Stimulated activated CD4-positive, alpha-beta T cell treated with anti-CD3 and anti-CD28 coated beads, TNF-alpha, amount 100 ng/mL, for 48 hours (primary cell): ENCODE measurements at regions not wholly inside any gene's neighbourhood (a gene's known extent, or its start where the extent isn't known, plus 50 kb on each side); places are given as distances from the start of the nearest gene placed in this dataset.

ENCODE experiments used
- DNase-seq, 3 donors: peaks; one replicate each; pipeline ENCODE4 v3.0.0-alpha.2; 2020; ENCODE audit warnings: low read depth in 3 of 3

DNA sequence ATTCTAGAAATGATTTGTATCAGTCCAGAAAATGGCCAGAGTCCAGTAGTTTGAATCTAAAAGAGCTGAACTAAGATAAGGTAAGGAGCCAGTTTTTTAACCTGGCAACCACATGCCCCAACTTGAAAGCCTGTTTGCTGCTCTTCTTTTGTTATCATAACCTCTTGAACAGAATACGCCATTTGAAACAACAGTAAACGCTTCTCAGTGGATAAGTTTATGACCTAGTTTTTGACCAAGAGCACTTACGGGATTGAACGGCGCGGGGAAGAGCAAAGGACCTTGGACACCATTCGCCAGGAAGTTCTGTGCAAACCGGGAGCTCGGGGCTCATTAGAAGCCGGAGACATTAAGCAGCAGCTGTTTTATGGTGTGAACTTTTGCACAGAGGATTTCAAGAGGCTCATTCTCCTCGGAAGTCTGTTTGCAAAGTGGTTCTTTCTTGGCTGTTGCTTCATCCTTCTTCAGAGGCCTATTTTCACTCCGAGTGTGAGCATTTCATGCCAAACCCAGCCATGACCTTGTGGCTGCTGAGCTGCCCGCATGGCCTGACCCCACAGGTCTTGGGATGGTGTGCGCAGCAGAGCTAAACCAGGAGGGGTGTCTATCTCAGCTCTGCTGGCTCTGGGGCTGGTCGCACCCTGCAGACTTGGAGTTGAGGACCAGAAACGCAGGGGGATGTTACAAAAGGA lies 215.1 kb downstream of the SOX4 start:
- no peak for DNase-seq

DNA sequence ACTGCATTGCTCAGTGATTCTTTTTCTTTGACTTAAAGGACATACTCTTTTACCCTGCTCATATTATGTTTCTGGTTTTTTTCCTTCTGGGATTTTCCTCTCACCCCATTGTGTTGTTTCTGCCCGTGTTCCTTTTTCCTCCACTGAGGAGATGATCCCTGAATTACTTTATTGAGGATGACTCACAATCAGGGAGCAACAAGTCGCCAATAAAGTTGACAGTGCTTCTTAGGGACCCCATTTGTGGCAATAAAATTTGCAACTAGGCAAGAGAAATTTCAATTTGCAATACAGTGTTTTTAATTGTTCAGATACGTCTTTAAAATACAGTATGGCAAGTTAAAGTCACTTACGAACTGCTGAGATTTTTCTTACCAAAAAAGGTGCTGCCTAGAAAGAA lies 217.9 kb downstream of the SOX4 start:
- no peak for DNase-seq

DNA sequence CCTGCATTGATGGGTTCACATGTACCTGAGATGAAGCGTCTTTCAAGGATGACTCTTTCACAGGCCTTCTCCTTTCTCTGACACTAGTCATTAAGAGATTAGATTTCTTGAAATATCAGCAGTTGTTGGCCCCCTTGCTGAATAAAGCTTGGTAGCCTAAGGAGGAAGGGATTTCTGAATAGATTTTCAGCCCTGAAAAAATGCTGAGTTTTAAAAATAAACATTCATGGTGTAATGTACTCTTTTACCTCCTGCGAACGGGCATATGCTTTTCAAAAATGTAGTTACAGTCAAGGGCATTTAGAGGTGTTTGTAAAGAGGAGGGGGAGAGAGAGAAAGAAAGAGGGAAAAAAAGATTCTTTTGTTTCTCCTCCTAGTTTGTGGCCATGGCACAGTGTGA lies 222.7 kb downstream of the SOX4 start:
- DNase-seq = no peak

DNA sequence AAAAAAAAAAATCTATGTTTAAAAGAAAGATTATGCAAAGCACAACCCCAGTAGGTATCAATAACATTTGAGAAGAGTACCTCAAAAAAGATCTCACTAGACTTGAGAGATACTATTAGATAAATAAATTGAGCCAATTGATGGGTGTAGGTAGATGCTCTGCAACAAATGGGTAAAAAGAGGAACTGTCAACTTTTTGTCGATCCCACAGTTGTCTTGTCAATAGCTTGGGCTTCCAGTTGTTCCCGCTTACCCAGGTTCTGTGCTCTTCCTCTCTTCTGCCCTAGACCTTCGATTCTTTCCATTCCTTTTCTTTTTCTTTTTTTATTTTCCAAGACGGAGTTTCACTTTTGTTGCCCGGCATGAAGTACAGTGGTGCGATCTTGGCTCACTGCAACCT lies 226.9 kb downstream of the SOX4 start:
- DNase-seq = no peak

DNA sequence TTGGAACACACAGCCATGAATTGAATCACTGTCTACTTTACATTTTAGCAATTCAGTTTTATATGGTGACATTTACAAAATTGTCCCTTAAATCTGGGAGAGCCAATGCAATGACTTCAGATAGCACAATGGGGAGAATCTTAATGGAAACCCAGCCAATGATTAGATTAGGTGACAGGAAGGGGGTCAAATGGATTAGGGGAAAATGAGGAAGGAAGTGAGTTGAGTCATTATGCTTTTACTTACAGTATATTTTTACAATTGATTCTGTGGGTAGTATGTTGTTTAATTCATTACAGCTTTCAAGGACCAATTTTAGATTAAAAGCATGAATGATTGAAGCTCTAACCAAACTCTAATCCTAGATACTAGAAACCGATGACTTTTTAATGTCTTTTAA lies 229.8 kb downstream of the SOX4 start:
- DNase-seq = no peak

DNA sequence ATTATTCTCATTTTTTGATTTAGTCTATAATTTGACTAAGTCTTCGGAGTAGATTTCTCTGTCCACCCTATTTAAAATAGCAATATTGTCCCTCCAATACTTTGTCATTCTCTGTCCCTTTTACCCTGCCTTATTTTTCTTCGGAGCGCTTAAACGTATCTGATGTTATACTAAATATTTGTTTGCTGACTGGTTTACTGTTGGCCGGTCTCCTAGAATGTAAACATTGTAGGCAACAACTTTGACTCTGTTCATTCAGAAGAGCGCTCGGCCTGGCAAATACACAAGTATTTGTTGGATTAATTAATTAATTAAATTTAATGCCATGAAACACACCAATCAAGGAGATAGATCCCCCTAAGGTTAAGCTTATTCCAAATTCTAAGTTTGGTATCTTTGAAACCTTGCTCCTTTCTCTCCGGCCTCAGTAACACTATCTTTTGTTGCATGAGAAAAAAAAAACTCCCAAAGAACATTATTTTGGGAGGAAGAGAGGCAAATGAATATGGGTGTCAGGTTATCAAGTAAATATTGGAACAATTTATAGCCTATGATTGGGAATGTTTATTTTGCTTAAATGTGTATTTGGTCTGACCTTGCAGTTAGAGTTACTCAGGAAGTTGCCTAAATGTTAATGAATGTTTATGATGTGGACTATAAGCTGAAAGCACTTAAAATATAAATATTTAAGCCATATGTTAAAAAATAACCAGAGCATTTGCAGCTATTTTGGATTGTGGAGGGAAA lies 231.1 kb downstream of the SOX4 start:
- DNase-seq = no peak

DNA sequence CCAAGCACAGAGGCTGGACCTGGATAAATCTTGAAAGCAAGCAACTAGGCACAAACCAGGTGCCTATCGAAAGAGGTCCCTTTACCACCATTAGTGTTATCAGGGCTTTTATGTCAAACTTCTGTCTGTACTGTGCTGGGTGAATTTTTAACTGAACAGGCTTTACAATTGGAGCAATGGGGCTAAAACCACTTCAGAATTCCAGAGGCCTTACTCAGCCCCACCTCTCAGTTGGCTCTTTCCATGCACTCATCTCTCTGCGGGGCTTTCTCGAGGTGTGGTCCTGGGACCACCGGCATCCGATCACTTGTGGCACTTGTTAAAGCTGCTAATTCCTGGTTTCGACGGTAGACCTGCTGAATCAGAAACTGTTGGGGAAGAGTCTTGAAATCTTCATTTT lies 232.5 kb downstream of the SOX4 start:
- no peak for DNase-seq

DNA sequence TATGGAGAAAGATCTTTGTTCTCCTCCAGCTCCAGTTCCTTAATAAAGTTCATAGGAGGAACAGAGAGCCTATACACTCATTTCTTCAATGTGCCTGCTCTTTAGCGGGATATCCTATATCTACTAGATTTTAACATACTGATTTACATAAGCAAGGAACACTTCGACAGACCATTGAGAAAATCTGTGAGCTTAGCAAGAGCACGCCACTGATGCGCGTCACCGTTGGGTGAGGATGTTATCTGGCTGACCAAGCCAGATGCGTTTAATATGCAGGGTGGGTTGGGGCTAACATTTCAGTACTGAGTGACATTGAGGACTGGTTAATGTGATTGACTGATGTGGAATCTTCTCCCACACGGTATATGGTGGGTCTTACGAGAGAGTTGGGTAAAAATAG lies 233.4 kb downstream of the SOX4 start:
- no peak for DNase-seq

DNA sequence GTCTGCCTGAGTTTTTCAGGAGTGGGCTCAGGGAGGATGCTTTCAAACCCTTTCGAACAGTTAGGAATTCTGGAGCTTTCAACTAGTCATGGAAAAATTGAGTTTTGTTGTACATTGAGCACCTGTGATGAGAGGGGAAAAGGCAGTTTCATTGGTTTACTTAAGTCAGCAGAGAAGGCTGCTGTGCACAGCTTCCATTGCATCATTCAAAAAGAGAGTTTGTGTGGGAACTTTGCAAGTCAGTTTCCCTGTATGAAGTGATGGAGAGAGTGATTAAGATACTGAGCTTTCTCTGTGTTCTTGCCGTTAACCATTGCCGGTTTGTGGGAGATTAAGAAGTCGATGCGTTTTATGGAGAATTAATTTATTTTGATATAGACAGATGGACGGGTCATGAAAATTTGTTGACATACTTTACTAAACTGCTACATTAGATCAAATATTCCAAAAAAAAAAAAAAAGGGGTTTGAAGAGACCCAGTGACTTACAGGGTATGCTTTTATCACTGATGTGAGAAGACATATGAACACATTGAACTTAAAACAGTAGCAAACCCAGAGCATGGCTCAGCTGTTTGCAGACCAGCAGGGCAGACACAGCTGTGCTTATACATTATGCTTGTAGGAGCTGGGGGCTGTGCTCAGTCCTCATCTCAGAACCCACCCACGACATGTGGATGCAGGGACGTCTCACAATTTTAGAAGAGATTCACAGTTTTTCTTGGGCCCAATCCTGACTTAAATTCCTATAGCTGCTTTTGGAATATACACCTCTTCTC lies 234.1 kb downstream of the SOX4 start:
- DNase-seq = no peak

DNA sequence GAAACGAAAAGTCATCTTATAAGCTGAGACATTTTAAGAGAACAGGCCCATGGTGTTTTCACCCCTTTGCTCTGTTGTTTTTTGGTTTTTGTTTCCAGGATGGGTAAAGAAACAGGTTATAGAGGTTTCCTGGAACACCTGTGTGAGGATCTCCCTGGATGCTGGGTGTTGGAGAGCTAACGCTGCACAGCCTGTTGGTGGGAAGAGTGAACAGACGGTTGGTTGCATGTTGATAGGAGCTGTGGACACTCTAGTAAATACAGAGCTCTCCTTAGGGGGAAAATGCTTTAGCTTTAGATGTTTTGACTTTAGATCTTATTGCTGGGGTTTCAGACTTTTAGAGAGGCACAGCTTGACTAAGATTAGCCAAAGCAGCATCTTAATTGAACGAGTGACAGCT lies 235.2 kb downstream of the SOX4 start:
- no peak for DNase-seq

DNA sequence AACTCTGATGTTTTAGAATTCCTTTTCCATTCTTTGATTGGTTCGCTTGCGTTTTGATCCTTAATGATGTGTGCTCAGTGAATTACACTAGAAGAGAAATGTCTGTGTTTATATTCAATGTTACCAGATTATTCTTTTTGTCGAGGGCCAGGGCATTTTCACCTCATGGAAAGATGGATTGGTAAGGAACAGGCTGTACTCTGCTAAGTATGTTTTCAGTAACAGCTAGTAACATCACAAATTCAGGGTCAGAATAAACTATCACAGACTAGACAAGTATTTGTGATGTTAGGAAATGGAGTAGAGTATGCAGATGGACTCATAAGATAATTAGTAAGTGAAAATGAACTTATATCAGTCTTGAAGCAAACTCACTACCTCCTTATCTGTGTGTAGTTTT lies 235.6 kb downstream of the SOX4 start:
- DNase-seq = no peak

DNA sequence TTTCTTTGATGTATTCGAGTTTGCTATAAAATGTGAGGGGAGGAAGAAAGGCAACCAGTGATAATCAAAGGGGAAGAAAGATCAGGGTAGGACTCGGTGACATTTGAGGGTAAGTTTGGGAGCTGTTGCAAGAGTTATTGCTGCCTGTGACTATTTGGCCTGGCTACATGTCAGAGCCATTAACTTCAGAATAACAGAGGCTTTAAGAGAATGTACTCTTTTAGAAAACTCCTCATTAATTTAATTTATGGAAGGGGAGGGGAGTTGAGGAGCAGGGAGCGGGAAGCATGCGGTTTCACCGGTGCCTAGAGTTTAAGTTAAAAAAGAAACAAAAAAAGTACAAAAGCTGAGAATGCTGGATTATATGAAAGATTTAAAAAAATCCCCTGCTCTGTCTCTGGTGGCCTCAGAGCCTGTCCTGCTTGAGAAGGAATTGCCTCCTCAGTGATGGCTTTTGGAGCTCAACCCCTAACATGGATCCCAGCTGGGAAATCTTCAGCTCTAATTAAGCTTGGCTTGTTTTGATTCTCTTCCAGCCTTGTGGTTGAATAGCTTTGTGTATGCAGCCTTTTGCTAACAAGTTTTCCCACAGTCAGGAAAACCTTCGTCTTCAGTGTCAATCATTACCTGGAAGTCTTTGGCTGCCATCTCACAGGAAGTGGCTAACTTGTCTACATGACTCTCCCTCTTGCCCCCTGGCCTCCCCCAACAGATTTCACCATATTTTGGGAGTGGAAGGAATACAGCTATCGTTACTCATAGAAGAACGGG lies 238.2 kb downstream of the SOX4 start:
- no peak for DNase-seq

DNA sequence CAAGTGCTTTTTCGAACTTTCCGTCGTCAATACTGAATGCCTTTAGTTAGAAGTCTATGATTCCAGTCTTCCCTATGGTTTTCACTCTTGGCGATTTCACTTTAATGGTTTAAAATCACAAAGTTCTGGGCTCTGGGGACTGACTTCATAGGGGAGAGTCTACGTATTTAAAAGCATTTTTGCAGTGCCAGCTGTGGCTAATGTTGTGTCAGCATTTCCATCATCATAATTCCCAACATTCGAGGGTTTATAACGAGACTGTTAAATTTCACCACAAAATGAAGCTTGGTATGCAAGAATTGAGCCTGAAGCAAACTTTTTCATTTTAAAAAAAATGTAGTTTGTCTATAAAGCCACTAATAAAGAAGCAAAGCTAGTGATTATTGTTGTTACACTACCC lies 242.7 kb downstream of the SOX4 start:
- DNase-seq = no peak

DNA sequence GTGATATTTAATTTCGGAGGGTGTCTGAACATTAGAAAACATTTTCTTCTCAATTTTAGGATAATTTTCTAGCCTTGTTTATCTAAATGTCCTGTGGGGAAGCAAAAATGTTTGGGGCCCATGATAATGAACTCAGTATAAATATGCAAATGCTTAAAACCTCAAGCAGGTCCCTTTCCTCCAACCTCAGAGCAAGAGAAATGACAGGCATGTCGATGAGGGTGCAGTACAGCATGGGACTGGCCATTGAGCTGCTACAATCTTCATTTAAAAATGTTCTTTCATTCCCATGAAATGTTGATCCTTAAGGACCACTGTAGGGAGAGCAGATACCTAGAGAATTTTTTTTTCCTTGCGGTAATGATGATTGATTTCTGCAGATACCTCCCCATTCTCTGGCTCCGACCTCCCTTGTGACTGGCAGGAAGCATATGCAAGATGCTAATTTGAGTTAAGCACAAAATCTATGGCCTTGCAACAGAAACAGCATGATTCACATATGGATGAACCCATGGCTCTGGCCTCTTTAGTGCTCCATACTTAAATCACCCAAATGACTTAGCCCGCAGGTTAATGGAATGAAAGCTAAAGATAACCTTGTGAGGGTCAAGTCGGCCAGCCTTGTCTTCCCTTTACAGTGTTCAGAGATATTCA lies 243.3 kb downstream of the SOX4 start:
- DNase-seq = no peak

DNA sequence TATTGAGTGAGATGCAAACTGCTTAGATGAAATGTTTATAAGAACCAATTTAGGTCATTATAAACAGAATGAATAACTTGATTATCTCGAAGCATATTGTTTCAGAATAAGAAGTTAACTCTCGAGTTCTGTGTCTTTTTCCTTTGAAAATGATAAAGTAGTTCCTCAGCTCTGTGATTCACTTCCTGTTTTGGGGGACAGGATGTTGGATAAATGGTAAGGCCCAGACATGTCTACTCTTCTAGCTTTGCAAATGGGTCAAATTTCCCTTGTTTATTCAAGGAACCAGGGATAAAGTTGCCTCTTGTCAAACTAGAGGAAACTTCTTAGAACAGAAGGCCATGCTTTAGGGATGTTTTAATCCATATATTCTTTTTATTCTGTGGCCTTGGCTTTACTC lies 246.9 kb downstream of the SOX4 start:
- DNase-seq = no peak

DNA sequence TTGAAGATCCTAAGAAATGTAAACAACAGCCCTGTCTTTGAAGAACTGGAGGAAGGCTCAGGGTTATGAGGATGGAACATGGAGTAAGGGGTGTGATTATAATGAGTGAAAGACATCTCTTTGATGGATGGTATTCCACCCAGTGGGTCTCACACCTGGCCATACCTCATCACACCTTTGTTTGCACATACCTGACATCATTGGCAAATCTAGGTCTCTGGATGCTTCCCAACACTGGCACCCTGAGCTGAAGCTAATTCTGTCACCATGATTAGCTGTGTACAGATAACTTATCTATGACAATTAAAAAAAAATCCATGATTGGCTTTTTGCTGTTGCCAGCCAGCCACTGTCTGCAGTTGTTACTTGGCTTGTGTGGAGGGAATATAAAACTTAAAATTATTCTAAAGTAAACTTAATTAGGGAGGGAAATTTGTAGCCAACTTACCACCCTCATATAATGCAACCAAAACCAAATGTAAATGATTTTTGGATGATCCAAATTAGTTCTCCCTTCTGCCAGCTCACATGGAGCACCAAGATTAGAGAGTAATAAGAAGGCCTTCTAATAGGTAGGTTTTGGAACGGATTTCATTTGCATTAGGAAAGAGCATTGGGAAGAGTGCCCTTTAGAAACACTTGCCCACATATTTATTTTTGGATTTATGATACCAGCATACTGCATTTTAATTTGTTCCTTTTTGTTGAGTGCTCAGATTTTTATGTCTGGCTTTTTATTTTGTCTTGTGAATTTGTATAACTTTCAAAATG lies 249.5 kb downstream of the SOX4 start:
- no peak for DNase-seq

DNA sequence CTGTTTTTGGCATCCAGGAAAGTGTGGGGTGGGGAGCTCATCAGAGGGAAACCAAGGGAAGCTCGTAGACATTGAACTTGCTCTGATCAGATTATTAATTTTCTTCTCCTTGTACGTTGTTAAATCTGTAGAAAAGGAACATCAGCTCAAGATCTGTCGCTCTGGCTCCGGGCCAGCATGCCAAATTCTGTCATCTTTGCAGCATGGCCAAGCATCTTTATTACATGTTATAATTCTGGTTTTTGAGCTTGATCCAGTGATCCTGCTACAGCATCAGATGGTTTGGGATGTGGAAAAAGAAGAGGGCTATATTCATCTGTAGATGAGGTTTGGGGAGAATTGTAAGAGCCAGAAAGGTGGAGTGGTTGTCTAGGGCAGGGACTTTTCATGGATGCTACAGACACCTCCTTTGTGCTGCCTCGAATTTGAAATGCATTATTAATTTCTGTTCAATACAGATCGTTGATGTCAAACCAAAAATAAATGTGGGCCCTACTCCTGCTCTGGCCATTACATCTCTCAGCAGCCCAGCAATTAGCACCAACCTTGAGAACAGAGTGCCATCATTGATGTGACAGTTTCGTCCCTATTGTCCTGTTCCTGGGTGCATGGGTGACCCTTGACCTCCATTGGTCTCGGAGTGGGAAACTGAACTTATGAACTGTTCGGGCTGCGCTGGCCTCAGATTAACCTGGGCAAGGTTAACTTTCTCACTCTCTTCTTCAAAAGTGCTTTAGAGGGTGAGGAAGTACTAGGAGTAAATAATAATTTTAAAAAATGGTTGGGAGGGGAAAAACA lies 250.8 kb downstream of the SOX4 start:
- DNase-seq = no peak

DNA sequence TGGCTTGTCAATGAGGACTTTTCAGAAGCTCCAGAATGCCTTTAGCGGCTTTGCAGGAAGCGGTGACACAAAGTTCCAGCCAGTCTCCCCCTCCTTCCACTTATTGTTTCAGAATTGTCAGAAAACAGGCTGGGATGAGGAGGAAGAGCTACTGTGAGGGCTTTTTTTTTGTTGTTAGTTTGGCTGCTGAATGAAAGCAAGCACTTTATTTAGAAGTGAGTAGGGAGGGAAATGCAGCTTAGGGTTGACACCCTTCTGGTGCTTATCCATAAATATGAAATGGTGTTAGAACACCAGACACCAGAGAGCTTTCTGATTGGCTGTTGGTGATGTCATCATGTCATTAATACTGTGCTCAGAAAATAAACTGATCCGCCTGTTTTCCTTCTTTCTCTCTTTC lies 251.5 kb downstream of the SOX4 start:
- no peak for DNase-seq

DNA sequence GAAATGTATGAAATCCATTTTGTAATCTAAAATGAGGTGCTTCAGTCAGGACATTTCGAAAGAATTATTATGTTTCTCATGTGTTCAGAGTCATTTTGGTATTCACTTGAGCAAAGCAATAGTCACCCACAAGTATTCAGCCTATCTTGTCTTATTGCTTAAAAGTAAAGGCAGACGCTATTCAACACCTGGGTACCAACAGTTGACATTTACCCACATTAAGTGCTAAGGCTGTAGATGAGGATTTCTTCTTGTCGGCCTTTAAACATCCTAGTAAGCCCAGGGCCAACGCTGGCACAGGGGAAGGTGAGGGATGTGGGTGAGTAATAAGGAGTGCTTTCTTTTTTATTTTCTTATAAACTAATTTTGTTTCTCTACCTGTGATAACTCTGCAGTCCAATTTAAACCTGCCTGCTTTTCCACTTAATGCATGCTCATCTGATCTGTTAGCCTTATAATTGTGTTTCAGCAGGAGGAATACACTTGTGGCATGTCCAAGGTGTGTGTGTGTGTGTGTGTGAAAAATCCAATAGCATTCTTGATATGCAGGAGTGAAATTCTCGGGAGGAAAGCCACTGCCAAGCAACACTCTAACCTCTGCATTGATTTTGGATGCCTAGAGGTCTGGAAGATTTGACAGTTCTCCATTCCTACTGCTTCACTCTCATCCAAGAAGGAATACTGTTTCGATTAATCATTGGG lies 252.0 kb downstream of the SOX4 start:
- no peak for DNase-seq
